GM12878 (cell line): ENCODE measurements at regions not wholly inside any gene's neighbourhood (a gene's known extent, or its start where the extent isn't known, plus 50 kb on each side); places are given as distances from the start of the nearest gene placed in this dataset.

ENCODE experiments used
- ATAC-seq: fragments of 200-7000 bp; cut with Tn5 transposase; 3 replicates; pipeline ENCODE4 v1.9.1; 2020; ENCODE audit warnings: mild to moderate bottlenecking, moderate library complexity
- BruUV-seq: library from RNA; stranded (reverse); fragments of 400-500 nt; replicated peaks from 2 replicates; lab custom pipeline; 2021; lab: Mats Ljungman, UMichigan
- CTCF ChIA-PET: fragments of 300-600 bp; sonication (Branson Sonifier 250); formaldehyde crosslinking; extraction: SDS; loops from one replicate; lab custom pipeline; 2021; ENCODE audit warnings: inconsistent platforms; lab: Yijun Ruan, JAX
- POLR2A ChIA-PET: fragments of 350-600 bp; formaldehyde crosslinking; extraction: SDS; loops from one replicate; lab custom pipeline; 2021; ENCODE audit warnings: inconsistent platforms; lab: Charles Lee
- RAD21 ChIA-PET: fragments of 300-600 bp; sonication (Branson Sonifier 250); formaldehyde crosslinking; loops from one replicate; lab custom pipeline; 2023; ENCODE audit warnings: antibody characterized with exemption; ENCODE audit not compliant: unreplicated experiment; lab: Charles Lee
- SMC1A ChIA-PET: fragments of 300-600 bp; sonication (Branson Sonifier 250); formaldehyde crosslinking; loops from one replicate; lab custom pipeline; 2023; ENCODE audit not compliant: unreplicated experiment, uncharacterized antibody; lab: Charles Lee
- DNase-seq: peaks from one replicate; pipeline ENCODE4 v3.0.0-alpha.2; 2011; ENCODE audit warnings: low read depth, low spot score
- FAIRE-seq: peaks from 3 replicates; lab custom pipeline; 2011; peaks lifted over from hg19 to GRCh38; lab: Jason Lieb, UNC
- H2AFZ ChIP-seq: 2 replicates; pipeline ENCODE4 v1.6.0; 2011; ENCODE audit warnings: low read depth, low read length, control low read depth; ENCODE audit not compliant: control insufficient read depth
- H3K27ac ChIP-seq: 2 replicates; pipeline ENCODE4 v1.5.1; 2011; ENCODE audit warnings: control low read depth; ENCODE audit not compliant: control insufficient read depth, insufficient read depth
- H3K27me3 ChIP-seq, 2 experiments: replicated peaks in 1 of 2; 2 replicates each; pipeline versions ENCODE4 v1.6.0 to v1.6.1; 2011; ENCODE audit warnings: low read length in 1 of 2; ENCODE audit not compliant: control insufficient read depth in 2 of 2, insufficient read depth in 2 of 2
- H3K36me3 ChIP-seq, 2 experiments: 2 replicates each; pipeline ENCODE4 v1.5.1; 2011; ENCODE audit warnings: low read length in 1 of 2; ENCODE audit not compliant: control insufficient read depth in 2 of 2, insufficient read depth in 2 of 2
- H3K4me1 ChIP-seq: 2 replicates; pipeline ENCODE4 v1.6.1; 2011; ENCODE audit warnings: mild to moderate bottlenecking, low read length, moderate library complexity, mixed read lengths; ENCODE audit not compliant: control insufficient read depth, insufficient read depth
- H3K4me2 ChIP-seq: 2 replicates; pipeline ENCODE4 v1.6.0; 2011; ENCODE audit warnings: control low read depth; ENCODE audit not compliant: control insufficient read depth, insufficient read depth
- H3K4me3 ChIP-seq: fragments of 200-600 bp; sonication (generic); 2 replicates; pipeline ENCODE4 v1.5.1; 2016
- H3K79me2 ChIP-seq: 2 replicates; pipeline ENCODE4 v1.6.0; 2011; ENCODE audit warnings: low read length; ENCODE audit not compliant: control insufficient read depth, insufficient read depth
- H3K9ac ChIP-seq: 2 replicates; pipeline ENCODE4 v1.8.0; 2011; ENCODE audit warnings: low read length, control low read depth, mixed read lengths; ENCODE audit not compliant: control insufficient read depth, insufficient read depth
- H3K9me3 ChIP-seq: replicated peaks from 3 replicates; pipeline ENCODE4 v1.5.1; 2011; ENCODE audit warnings: mild to moderate bottlenecking, low read length; ENCODE audit not compliant: control insufficient read depth, insufficient read depth
- H4K20me1 ChIP-seq: 2 replicates; pipeline ENCODE4 v1.6.0; 2011; ENCODE audit not compliant: control insufficient read depth, insufficient read depth
- BCLAF1 ChIP-seq: fragments of 450-650 bp; IDR thresholded peaks from 2 replicates; pipeline ENCODE4 v1.6.1; 2017; ENCODE audit warnings: antibody characterized with exemption, mild to moderate bottlenecking, moderate library complexity
- BHLHE40 ChIP-seq, 2 experiments: fragments of 450-650 bp in 1 of 2; IDR thresholded peaks; 2 replicates each; pipeline ENCODE4 v1.6.1; 2011 to 2017; ENCODE audit warnings: low read depth in 2 of 2, borderline replicate concordance in 1 of 2, improper control_type of control experiment in 1 of 2, low read length in 1 of 2, mild to moderate bottlenecking in 1 of 2
- JUNB ChIP-seq: IDR thresholded peaks from 2 replicates; pipeline ENCODE4 v1.6.1; 2016; ENCODE audit warnings: antibody characterized with exemption, mild to moderate bottlenecking
- MLLT1 ChIP-seq: fragments of 450-650 bp; IDR thresholded peaks from 2 replicates; pipeline ENCODE4 v1.6.1; 2016; ENCODE audit warnings: mild to moderate bottlenecking
- MXI1 ChIP-seq: fragments of 150-350 bp; IDR thresholded peaks from 2 replicates; pipeline ENCODE4 v1.6.1; 2011; ENCODE audit warnings: low read depth, mild to moderate bottlenecking, inconsistent platforms, low read length, improper control_type of control experiment
- STAT1 ChIP-seq: fragments of 450-650 bp; conservative IDR thresholded peaks from 2 replicates; pipeline ENCODE4 v1.6.1; 2014; ENCODE audit warnings: antibody characterized with exemption, mild to moderate bottlenecking
- ZBTB40 ChIP-seq: fragments of 450-650 bp; IDR thresholded peaks from 2 replicates; pipeline ENCODE4 v1.6.1; 2016; ENCODE audit warnings: mild to moderate bottlenecking, moderate library complexity, borderline replicate concordance
- ZNF207 ChIP-seq: fragments of 450-650 bp; IDR thresholded peaks from 2 replicates; pipeline ENCODE4 v1.6.1; 2014; ENCODE audit warnings: antibody characterized with exemption, mild to moderate bottlenecking, borderline replicate concordance
- ZNF274 ChIP-seq: IDR thresholded peaks from one replicate; pipeline ENCODE4 v1.8.0; 2011; ENCODE audit not compliant: insufficient read length, insufficient read depth
- WGBS: methylation state at CpG from one replicate; pipeline ENCODE4 v1.1.6; 2016; ENCODE audit warnings: low lambda C conversion rate; ENCODE audit not compliant: insufficient replicate concordance, insufficient coverage; ENCODE audit errors: missing lambda C conversion rate; 5-methylcytosine and 5-hydroxymethylcytosine counted together
- in situ Hi-C: fragments of 300-500 bp; cut with MboI; formaldehyde crosslinking; loops from 9 replicates; pipeline ENCODE4 v1.14.3; 2018; ENCODE audit warnings: mixed read lengths
- intact Hi-C: fragments of 100-400 bp; cut with micrococcal nuclease; formaldehyde crosslinking; loops from one replicate; pipeline ENCODE4 v1.14.2; 2022; ENCODE audit not compliant: unreplicated experiment
- TF ChIP-seq, protein P1 (sequence below): IDR thresholded peaks from 2 replicates; pipeline ENCODE4 v1.6.1; 2012; ENCODE audit warnings: low read depth, low read length, improper control_type of control experiment
- TF ChIP-seq, protein P2 (sequence below): fragments of 450-650 bp; IDR thresholded peaks from 2 replicates; pipeline ENCODE4 v1.6.1; 2017; ENCODE audit warnings: low read depth, mild to moderate bottlenecking, moderate library complexity

GRCh38 chr2:62329797-62330196 lies 133.9 kb downstream of the B3GNT2 start (continued):
- TF ChIP-seq ZBTB40 (no peak), STAT1 (no peak), ZNF207 (no peak)

DNA sequence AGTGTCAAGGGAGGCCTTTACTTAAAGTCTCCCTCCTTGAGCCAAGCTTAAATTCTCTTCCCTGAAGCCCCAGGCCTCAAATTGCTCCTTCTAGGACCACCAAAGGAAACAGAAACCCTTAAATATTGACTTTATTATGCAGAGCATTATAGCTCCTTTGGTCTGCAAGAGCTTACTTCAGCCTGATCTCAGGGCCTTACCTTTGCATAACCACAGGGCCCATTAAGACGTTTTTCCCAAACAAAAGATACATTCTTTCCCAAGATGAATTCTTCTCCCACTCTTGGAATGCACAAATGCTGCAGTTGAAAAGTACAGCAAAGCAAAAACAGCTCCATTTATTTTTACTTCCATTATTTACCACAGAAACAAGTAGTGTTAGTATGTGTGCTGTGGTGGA lies 130.8 kb downstream of the B3GNT2 start:
- ChIA-PET CTCF (no interaction called here), SMC1A (interaction anchor here (0.7 to 26.8 kb wide), 2 partner anchors 8 to 9 kb away, joined by 3 to 467 read pairs; no protein-coding TSS in a partner anchor), POLR2A (interaction anchor here (0.5 kb wide), 1 partner anchor 800 kb away, joined by 4 read pairs; no protein-coding TSS in a partner anchor), RAD21 (no interaction called here)
- Histone ChIP-seq H3K27me3 (no peaks in the 10 kb centered on the region), H3K9me3 (peaks cover 14% of the 10 kb centered on the region; the same call in 2 of the 3 replicates), H3K4me1 (peaks cover 9% of the 10 kb centered on the region), H3K9ac (no peak overlapping the region), H4K20me1 (no peaks in the 10 kb centered on the region), H3K27ac (no peak overlapping the region), H3K4me2 (no peak overlapping the region), H3K4me3 (no peak overlapping the region), H3K36me3 (no peaks in the 10 kb centered on the region), H3K79me2 (no peaks in the 10 kb centered on the region), H2AFZ (no peak overlapping the region)
- in situ Hi-C loops = no loop called here
- no peak for DNase-seq
- ATAC-seq = no peak
- WGBS = 58% methylated on average over 1 of the region's 1 CpG
- BruUV-seq = no TSS peak
- no peak for FAIRE-seq
- intact Hi-C loops = no loop called here
- TF ChIP-seq BHLHE40 (IDR thresholded peaks at IDR 0.05; ENCODE audit: borderline replicate concordance in 1 of 2, low read depth in 2 of 2, low read length in 1 of 2) (no peak), MLLT1 (no peak), JUNB (no peak), MXI1 (no peak), BCLAF1 (no peak), ZNF274 (no peak)
- TF ChIP-seq, protein P1, sequence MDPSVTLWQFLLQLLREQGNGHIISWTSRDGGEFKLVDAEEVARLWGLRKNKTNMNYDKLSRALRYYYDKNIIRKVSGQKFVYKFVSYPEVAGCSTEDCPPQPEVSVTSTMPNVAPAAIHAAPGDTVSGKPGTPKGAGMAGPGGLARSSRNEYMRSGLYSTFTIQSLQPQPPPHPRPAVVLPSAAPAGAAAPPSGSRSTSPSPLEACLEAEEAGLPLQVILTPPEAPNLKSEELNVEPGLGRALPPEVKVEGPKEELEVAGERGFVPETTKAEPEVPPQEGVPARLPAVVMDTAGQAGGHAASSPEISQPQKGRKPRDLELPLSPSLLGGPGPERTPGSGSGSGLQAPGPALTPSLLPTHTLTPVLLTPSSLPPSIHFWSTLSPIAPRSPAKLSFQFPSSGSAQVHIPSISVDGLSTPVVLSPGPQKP = no peak
- TF ChIP-seq, protein P2, sequence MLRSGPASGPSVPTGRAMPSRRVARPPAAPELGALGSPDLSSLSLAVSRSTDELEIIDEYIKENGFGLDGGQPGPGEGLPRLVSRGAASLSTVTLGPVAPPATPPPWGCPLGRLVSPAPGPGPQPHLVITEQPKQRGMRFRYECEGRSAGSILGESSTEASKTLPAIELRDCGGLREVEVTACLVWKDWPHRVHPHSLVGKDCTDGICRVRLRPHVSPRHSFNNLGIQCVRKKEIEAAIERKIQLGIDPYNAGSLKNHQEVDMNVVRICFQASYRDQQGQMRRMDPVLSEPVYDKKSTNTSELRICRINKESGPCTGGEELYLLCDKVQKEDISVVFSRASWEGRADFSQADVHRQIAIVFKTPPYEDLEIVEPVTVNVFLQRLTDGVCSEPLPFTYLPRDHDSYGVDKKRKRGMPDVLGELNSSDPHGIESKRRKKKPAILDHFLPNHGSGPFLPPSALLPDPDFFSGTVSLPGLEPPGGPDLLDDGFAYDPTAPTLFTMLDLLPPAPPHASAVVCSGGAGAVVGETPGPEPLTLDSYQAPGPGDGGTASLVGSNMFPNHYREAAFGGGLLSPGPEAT = no peak
